DOHH2 (cell line): ENCODE measurements at regions not wholly inside any gene's neighbourhood (a gene's known extent, or its start where the extent isn't known, plus 50 kb on each side); places are given as distances from the start of the nearest gene placed in this dataset.

Experiments
- H3F3A ChIP-seq: fragments of 200-600 bp; sonication (generic), shearing (Covaris generic); 2 replicates; pipeline ENCODE4 v1.6.0; 2016; ENCODE audit warnings: antibody characterized with exemption, mild to moderate bottlenecking; ENCODE audit not compliant: control insufficient read depth, insufficient read depth
- H3K27ac ChIP-seq: fragments of 200-600 bp; sonication (generic); 2 replicates; pipeline ENCODE4 v1.5.1; 2014; ENCODE audit warnings: low read depth, mild to moderate bottlenecking, low read length, moderate library complexity
- H3K27me3 ChIP-seq: fragments of 200-600 bp; sonication (generic); 2 replicates; pipeline ENCODE4 v1.6.1; 2014; ENCODE audit warnings: mild to moderate bottlenecking, low read length, mixed read lengths; ENCODE audit not compliant: control insufficient read depth
- H3K36me3 ChIP-seq: fragments of 200-600 bp; sonication (generic); 2 replicates; pipeline ENCODE4 v1.6.1; 2014; ENCODE audit warnings: mild to moderate bottlenecking, low read length, moderate library complexity, mixed read lengths; ENCODE audit not compliant: control insufficient read depth
- H3K4me1 ChIP-seq: fragments of 200-600 bp; sonication (generic); 2 replicates; pipeline ENCODE4 v1.6.1; 2014; ENCODE audit warnings: mild to moderate bottlenecking, low read length, mixed read lengths; ENCODE audit not compliant: control insufficient read depth
- H3K4me2 ChIP-seq: fragments of 200-600 bp; sonication (generic); 2 replicates; pipeline ENCODE4 v1.6.0; 2014; ENCODE audit warnings: mild to moderate bottlenecking, low read length, moderate library complexity
- H3K4me3 ChIP-seq: fragments of 200-600 bp; sonication (generic); 2 replicates; pipeline ENCODE4 v1.5.1; 2014; ENCODE audit warnings: mild to moderate bottlenecking, low read length, mixed read lengths
- H3K79me2 ChIP-seq: fragments of 200-600 bp; sonication (generic); 2 replicates; pipeline ENCODE4 v1.6.1; 2014; ENCODE audit warnings: mild to moderate bottlenecking, low read length, mixed read lengths; ENCODE audit not compliant: control insufficient read depth
- H3K9me2 ChIP-seq: fragments of 200-600 bp; sonication (generic); replicated peaks from 2 replicates; pipeline ENCODE4 v1.6.1; 2014; ENCODE audit warnings: mild to moderate bottlenecking, low read length, mixed read lengths; ENCODE audit not compliant: control insufficient read depth
- H3K9me3 ChIP-seq: fragments of 200-600 bp; sonication (generic); 2 replicates; pipeline ENCODE4 v1.6.1; 2014; ENCODE audit warnings: antibody characterized with exemption, low read length, mixed read lengths; ENCODE audit not compliant: control insufficient read depth, insufficient read depth
- H4K20me1 ChIP-seq: fragments of 200-600 bp; sonication (generic); 2 replicates; pipeline ENCODE4 v1.6.0; 2014; ENCODE audit warnings: low read depth, mild to moderate bottlenecking, antibody characterized with exemption, low read length, moderate library complexity; ENCODE audit not compliant: control insufficient read depth, insufficient read depth
- EZH2phosphoT487 ChIP-seq: fragments of 200-600 bp; sonication (generic); IDR thresholded peaks from 2 replicates; pipeline ENCODE4 v1.6.1; 2017; ENCODE audit warnings: borderline replicate concordance, mild to moderate bottlenecking, antibody characterized with exemption, low read length, moderate library complexity, mixed read lengths
- TF ChIP-seq, protein P1 (sequence below): fragments of 200-600 bp; sonication (generic); IDR thresholded peaks from one replicate; pipeline ENCODE4 v1.5.1; 2014; ENCODE audit warnings: antibody characterized with exemption, mild to moderate bottlenecking, low read depth, low read length; ENCODE audit not compliant: poor library complexity, severe bottlenecking

DNA sequence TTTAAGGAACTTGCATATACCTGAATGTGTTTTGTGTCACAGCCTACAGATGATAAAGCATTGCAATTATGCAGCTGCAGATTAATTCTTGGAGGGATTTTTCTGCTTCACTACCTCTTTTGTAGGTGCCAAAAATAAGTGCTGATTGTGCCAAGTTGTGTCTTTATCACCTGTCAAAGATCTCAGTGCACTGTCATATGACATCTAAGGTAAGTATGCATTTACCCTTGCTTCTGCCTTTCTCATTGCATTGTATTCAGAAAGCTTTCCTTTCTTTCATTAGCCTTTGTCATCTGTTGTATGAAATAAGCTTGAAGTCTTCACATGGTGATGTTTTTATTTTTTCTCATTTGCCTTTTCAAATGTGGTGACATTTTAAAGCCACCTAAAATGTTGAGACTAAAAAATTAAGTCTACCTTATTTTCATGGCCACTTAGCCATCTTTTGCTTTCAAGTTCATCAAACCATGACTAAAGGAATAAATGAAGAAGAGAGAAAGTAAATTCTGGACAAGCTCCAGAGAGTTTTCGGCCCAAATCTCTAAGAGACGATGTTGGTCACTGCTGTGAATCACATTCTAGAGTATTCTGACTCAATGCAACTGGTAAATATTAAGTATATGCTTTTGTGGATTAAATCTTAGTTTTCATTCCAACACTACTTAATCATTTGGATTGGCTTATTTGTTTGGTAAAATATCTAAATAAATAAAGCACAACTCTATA lies 381.8 kb upstream of the EPHA3 start:
- TF ChIP-seq EZH2phosphoT487: no peak
- TF ChIP-seq, protein P1, sequence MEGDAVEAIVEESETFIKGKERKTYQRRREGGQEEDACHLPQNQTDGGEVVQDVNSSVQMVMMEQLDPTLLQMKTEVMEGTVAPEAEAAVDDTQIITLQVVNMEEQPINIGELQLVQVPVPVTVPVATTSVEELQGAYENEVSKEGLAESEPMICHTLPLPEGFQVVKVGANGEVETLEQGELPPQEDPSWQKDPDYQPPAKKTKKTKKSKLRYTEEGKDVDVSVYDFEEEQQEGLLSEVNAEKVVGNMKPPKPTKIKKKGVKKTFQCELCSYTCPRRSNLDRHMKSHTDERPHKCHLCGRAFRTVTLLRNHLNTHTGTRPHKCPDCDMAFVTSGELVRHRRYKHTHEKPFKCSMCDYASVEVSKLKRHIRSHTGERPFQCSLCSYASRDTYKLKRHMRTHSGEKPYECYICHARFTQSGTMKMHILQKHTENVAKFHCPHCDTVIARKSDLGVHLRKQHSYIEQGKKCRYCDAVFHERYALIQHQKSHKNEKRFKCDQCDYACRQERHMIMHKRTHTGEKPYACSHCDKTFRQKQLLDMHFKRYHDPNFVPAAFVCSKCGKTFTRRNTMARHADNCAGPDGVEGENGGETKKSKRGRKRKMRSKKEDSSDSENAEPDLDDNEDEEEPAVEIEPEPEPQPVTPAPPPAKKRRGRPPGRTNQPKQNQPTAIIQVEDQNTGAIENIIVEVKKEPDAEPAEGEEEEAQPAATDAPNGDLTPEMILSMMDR: no peak
- no peaks in the 10 kb centered on the region for H3K9me2 ChIP-seq
- H3F3A ChIP-seq: no peaks in the 10 kb centered on the region
- no peaks in the 10 kb centered on the region for H3K36me3 ChIP-seq
- no peaks in the 10 kb centered on the region for H4K20me1 ChIP-seq
- H3K27ac ChIP-seq: no peak overlapping the region
- H3K4me2 ChIP-seq: no peak overlapping the region
- H3K9me3 ChIP-seq: no peaks in the 10 kb centered on the region; the same call in 1 of the 2 replicates
- no peaks in the 10 kb centered on the region for H3K79me2 ChIP-seq
- peaks cover 3% of the 10 kb centered on the region; the same call in 1 of the 2 replicates for H3K4me1 ChIP-seq
- no peaks in the 10 kb centered on the region for H3K27me3 ChIP-seq
- no peak overlapping the region for H3K4me3 ChIP-seq

DNA sequence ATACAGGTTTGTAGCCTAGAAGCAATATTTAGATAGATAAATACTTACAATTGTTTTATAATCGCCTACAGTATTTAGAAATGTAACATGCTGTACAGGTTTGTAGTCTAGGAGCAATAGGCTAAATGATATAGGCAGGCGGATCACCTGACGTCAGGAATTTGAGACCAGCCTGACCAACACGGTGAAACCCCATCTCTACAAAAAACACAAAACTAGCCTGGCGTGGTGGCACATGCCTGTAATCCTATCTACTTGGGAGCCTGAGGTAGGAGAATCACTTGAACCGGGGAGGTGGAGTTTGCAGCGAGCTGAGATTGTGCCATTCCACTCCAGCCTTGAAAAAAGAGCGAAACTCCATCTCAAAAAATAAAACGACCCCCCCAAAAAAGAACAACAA lies 375.2 kb upstream of the EPHA3 start:
- TF ChIP-seq, protein P1: no peak
- TF ChIP-seq EZH2phosphoT487: no peak
- Histone ChIP-seq H3K9me2 (no peaks in the 10 kb centered on the region), H3K4me1 (no peaks in the 10 kb centered on the region), H4K20me1 (no peaks in the 10 kb centered on the region), H3K27ac (no peak overlapping the region), H3K27me3 (no peaks in the 10 kb centered on the region), H3K4me3 (no peak overlapping the region), H3K79me2 (no peaks in the 10 kb centered on the region), H3K9me3 (no peaks in the 10 kb centered on the region), H3K4me2 (no peak overlapping the region), H3F3A (no peaks in the 10 kb centered on the region), H3K36me3 (no peaks in the 10 kb centered on the region)

DNA sequence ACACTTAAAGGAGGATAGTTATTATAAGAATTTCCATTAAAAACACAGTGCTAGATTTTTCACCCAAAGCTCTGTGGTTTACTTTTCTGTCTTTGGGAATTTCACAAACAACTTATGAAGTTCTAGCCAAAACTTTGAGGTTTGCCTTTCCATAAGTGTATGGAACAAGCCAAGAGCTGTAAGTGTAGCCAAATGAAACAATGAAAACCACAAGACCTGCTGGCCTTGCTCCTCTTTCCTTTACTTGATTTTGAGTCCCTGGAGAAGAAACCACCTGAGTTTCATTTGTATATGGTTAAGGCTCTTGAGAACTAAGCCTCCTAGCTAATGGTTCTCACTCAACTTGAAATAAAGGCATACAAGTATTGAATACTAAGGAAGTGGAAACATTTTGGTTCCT lies 365.3 kb upstream of the EPHA3 start:
- H3K9me2 ChIP-seq: no peaks in the 10 kb centered on the region
- no peaks in the 10 kb centered on the region for H3K27me3 ChIP-seq
- no peaks in the 10 kb centered on the region for H3K36me3 ChIP-seq
- no peak for TF ChIP-seq EZH2phosphoT487
- TF ChIP-seq, protein P1: no peak
- no peaks in the 10 kb centered on the region for H3K4me1 ChIP-seq
- H3K9me3 ChIP-seq: no peaks in the 10 kb centered on the region
- no peak overlapping the region for H3K4me2 ChIP-seq
- no peaks in the 10 kb centered on the region for H3K79me2 ChIP-seq
- H3K4me3 ChIP-seq: no peak overlapping the region
- H4K20me1 ChIP-seq: no peaks in the 10 kb centered on the region
- H3F3A ChIP-seq: no peaks in the 10 kb centered on the region
- no peak overlapping the region for H3K27ac ChIP-seq
